ENCODE measurements at regions not wholly inside any gene's neighbourhood (a gene's known extent, or its start where the extent isn't known, plus 50 kb on each side); places are given as distances from the start of the nearest gene placed in this dataset.
A peak's percentile ranks its signal among the peaks of the same experiment; 100 is the strongest.

DNA sequence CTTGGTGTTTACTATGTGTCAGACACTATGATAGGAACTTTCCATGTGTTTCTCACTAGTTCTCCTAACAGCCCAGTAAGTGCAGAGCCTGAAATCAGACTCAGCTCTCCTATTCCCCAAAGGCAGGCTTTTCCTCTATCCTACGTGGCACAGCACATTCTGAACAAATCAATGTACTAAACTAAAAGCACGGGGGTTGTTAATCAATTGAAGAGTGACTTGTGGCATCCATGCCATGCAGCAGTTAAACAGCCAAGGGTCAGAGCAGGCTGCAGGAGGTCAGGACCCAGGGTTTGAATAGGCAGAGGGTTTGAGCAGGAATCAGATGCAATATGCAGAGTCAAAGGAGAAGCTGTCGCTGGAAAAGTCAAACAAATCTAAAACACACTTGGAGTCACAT, 289.7 kb upstream of the LDB2 start:
- Histone ChIP-seq H3K9ac (no peak overlapping the region), H2AFZ (0 out of 2 replicates have a peak overlapping the region, but pooled peaks have one; percentile 6), H3K4me2 (ENCODE audit: unreplicated experiment) (no peak overlapping the region), H3K9me2 (ENCODE audit: insufficient read depth) (no peaks in the 10 kb centered on the region), H3K36me3 (ENCODE audit: low read depth) (no peaks in the 10 kb centered on the region), H3K4me3 (no peak overlapping the region), H3K27me3 (replicated peaks; ENCODE audit: insufficient read depth) (no peaks in the 10 kb centered on the region), H3K4me1 (ENCODE audit: insufficient read depth) (peaks cover 24% of the 10 kb centered on the region), H3F3A (ENCODE audit: insufficient read depth) (peaks cover 7% of the 10 kb centered on the region; the same call in 1 of the 2 replicates), H3K27ac (no peak overlapping the region), H3K9me3 (ENCODE audit: low read depth) (no peaks in the 10 kb centered on the region), H3K79me2 (ENCODE audit: insufficient read depth) (no peaks in the 10 kb centered on the region), H4K20me1 (ENCODE audit: insufficient read depth) (no peaks in the 10 kb centered on the region)
- TF ChIP-seq EZH2phosphoT487 (IDR thresholded peaks at IDR 0.05; ENCODE audit: insufficient read depth, low read depth): no peak
- no peak for TF ChIP-seq EZH2 (IDR thresholded peaks at IDR 0.05; ENCODE audit: insufficient read depth, poor library complexity, severe bottlenecking)
- no peak for DNase-seq
- in situ Hi-C loops (cut with MboI): no loop called here
- WGBS, 2 experiments (ENCODE audit: low coverage in 1 of 2, low lambda C conversion rate in 2 of 2, missing lambda C conversion rate in 2 of 2): 38 to 44% methylated on average over 3 of the region's 3 CpGs

- Histone ChIP-seq H3K4me2 (ENCODE audit: unreplicated experiment) (no peak overlapping the region), H3K9me2 (ENCODE audit: insufficient read depth) (no peaks in the 10 kb centered on the region), H2AFZ (no peak overlapping the region), H4K20me1 (ENCODE audit: insufficient read depth) (no peaks in the 10 kb centered on the region), H3K9ac (no peak overlapping the region), H3K4me1 (ENCODE audit: insufficient read depth) (peaks cover 14% of the 10 kb centered on the region), H3F3A (ENCODE audit: insufficient read depth) (no peaks in the 10 kb centered on the region), H3K27ac (no peak overlapping the region), H3K27me3 (replicated peaks; ENCODE audit: insufficient read depth) (no peaks in the 10 kb centered on the region), H3K79me2 (ENCODE audit: insufficient read depth) (no peaks in the 10 kb centered on the region), H3K4me3 (no peak overlapping the region), H3K36me3 (ENCODE audit: low read depth) (no peaks in the 10 kb centered on the region), H3K9me3 (ENCODE audit: low read depth) (no peaks in the 10 kb centered on the region)
- WGBS, 2 experiments (ENCODE audit: low coverage in 1 of 2, low lambda C conversion rate in 2 of 2, missing lambda C conversion rate in 2 of 2): 72% methylated on average over 5 of the region's 5 CpGs
- TF ChIP-seq EZH2 (IDR thresholded peaks at IDR 0.05; ENCODE audit: insufficient read depth, poor library complexity, severe bottlenecking) (no peak), EZH2phosphoT487 (IDR thresholded peaks at IDR 0.05; ENCODE audit: insufficient read depth, low read depth) (no peak)
- no peak for DNase-seq
- in situ Hi-C loops (cut with MboI): no loop called here
Observed at GRCh38 chr4:17187003-17187402, 288.6 kb upstream of the LDB2 start.

- DNase-seq: no peak
- Histone ChIP-seq H3K79me2 (ENCODE audit: insufficient read depth) (no peaks in the 10 kb centered on the region), H2AFZ (no peak overlapping the region), H3K9me2 (ENCODE audit: insufficient read depth) (0 out of 2 replicates have a peak, but pooled peaks cover 6% of the 10 kb centered on the region), H3K9me3 (ENCODE audit: low read depth) (no peaks in the 10 kb centered on the region), H3K27me3 (replicated peaks; ENCODE audit: insufficient read depth) (no peaks in the 10 kb centered on the region), H3K4me1 (ENCODE audit: insufficient read depth) (no peaks in the 10 kb centered on the region), H3K9ac (no peak overlapping the region), H3F3A (ENCODE audit: insufficient read depth) (no peaks in the 10 kb centered on the region), H3K27ac (no peak overlapping the region), H3K4me3 (no peak overlapping the region), H3K4me2 (ENCODE audit: unreplicated experiment) (no peak overlapping the region), H3K36me3 (ENCODE audit: low read depth) (no peaks in the 10 kb centered on the region), H4K20me1 (ENCODE audit: insufficient read depth) (no peaks in the 10 kb centered on the region)
- in situ Hi-C loops (cut with MboI): no loop called here
- TF ChIP-seq EZH2phosphoT487 (IDR thresholded peaks at IDR 0.05; ENCODE audit: insufficient read depth, low read depth) (no peak), EZH2 (IDR thresholded peaks at IDR 0.05; ENCODE audit: insufficient read depth, poor library complexity, severe bottlenecking) (no peak)
- WGBS, 2 experiments (ENCODE audit: low coverage in 1 of 2, low lambda C conversion rate in 2 of 2, missing lambda C conversion rate in 2 of 2): 62 to 69% methylated on average over 4 of the region's 4 CpGs
Observed at GRCh38 chr4:17182888-17183287, 284.4 kb upstream of the LDB2 start.

GRCh38 chr4:17174751-17175150, 276.3 kb upstream of the LDB2 start:
- H3K79me2 ChIP-seq (ENCODE audit: insufficient read depth): no peaks in the 10 kb centered on the region
- no peak overlapping the region for H3K4me3 ChIP-seq
- no peaks in the 10 kb centered on the region for H3F3A ChIP-seq (ENCODE audit: insufficient read depth)
- no peak overlapping the region for H3K27ac ChIP-seq
- H3K9me2 ChIP-seq (ENCODE audit: insufficient read depth): 0 out of 2 replicates have a peak, but pooled peaks cover 6% of the 10 kb centered on the region
- H3K27me3 ChIP-seq (replicated peaks; ENCODE audit: insufficient read depth): no peaks in the 10 kb centered on the region
- no peaks in the 10 kb centered on the region for H3K36me3 ChIP-seq (ENCODE audit: low read depth)
- H4K20me1 ChIP-seq (ENCODE audit: insufficient read depth): no peaks in the 10 kb centered on the region
- no peak overlapping the region for H3K9ac ChIP-seq
- in situ Hi-C loops (cut with MboI): no loop called here
- peaks cover 6% of the 10 kb centered on the region; the same call in 1 of the 2 replicates for H3K4me1 ChIP-seq (ENCODE audit: insufficient read depth)
- H2AFZ ChIP-seq: 0 out of 2 replicates have a peak overlapping the region, but pooled peaks have one; percentile 27
- no peaks in the 10 kb centered on the region for H3K9me3 ChIP-seq (ENCODE audit: low read depth)
- TF ChIP-seq EZH2phosphoT487 (IDR thresholded peaks at IDR 0.05; ENCODE audit: insufficient read depth, low read depth) (no peak), EZH2 (IDR thresholded peaks at IDR 0.05; ENCODE audit: insufficient read depth, poor library complexity, severe bottlenecking) (no peak)
- DNase-seq: no peak
- no peak overlapping the region for H3K4me2 ChIP-seq (ENCODE audit: unreplicated experiment)

GRCh38 chr4:17173300-17173699, 274.9 kb upstream of the LDB2 start:
- Histone ChIP-seq H3K4me1 (ENCODE audit: insufficient read depth) (peaks cover 19% of the 10 kb centered on the region), H3K4me3 (no peak overlapping the region), H3K27me3 (replicated peaks; ENCODE audit: insufficient read depth) (no peaks in the 10 kb centered on the region), H3K9me2 (ENCODE audit: insufficient read depth) (0 out of 2 replicates have a peak, but pooled peaks cover under 1% of the 10 kb centered on the region), H3K9me3 (ENCODE audit: low read depth) (no peaks in the 10 kb centered on the region), H3K27ac (no peak overlapping the region), H3F3A (ENCODE audit: insufficient read depth) (peaks cover 8% of the 10 kb centered on the region), H2AFZ (no peak overlapping the region), H3K79me2 (ENCODE audit: insufficient read depth) (no peaks in the 10 kb centered on the region), H3K9ac (no peak overlapping the region), H3K4me2 (ENCODE audit: unreplicated experiment) (no peak overlapping the region), H3K36me3 (ENCODE audit: low read depth) (no peaks in the 10 kb centered on the region), H4K20me1 (ENCODE audit: insufficient read depth) (no peaks in the 10 kb centered on the region)
- in situ Hi-C loops (cut with MboI): no loop called here
- 91 to 95% methylated on average over 5 of the region's 5 CpGs for WGBS, 2 experiments (ENCODE audit: low coverage in 1 of 2, low lambda C conversion rate in 2 of 2, missing lambda C conversion rate in 2 of 2)
- no peak for DNase-seq
- TF ChIP-seq EZH2 (IDR thresholded peaks at IDR 0.05; ENCODE audit: insufficient read depth, poor library complexity, severe bottlenecking): no peak
- no peak for TF ChIP-seq EZH2phosphoT487 (IDR thresholded peaks at IDR 0.05; ENCODE audit: insufficient read depth, low read depth)
